Heart right ventricle (tissue), 16 donors: ENCODE measurements at regions not wholly inside any gene's neighbourhood (a gene's known extent, or its start where the extent isn't known, plus 50 kb on each side); places are given as distances from the start of the nearest gene placed in this dataset.

Source experiments
- ATAC-seq, 8 donors: fragments of 200-7000 bp; cut with Tn5 transposase; one replicate each; pipeline ENCODE4 v1.9.1; 2020; ENCODE audit warnings: mild to moderate bottlenecking in 8 of 8, moderate library complexity in 8 of 8, moderate number of reproducible peaks in 1 of 8
- DNase-seq, 2 donors: peaks; one replicate each; pipeline ENCODE4 v3.0.0-alpha.2; 2020
- H3K27ac ChIP-seq, 10 donors: fragments of 200-600 bp; sonication (generic) in 2 of 10; one replicate each; pipeline versions ENCODE4 v1.5.0 to v1.8.0; 2020 to 2022; ENCODE audit warnings: mild to moderate bottlenecking in 3 of 10
- H3K27me3 ChIP-seq, 7 donors: fragments of 200-600 bp; one replicate each; pipeline ENCODE4 v1.8.0; 2021 to 2022; ENCODE audit warnings: mild to moderate bottlenecking in 2 of 7
- H3K36me3 ChIP-seq, 9 donors: fragments of 200-600 bp; sonication (generic) in 1 of 9; one replicate each; pipeline versions ENCODE4 v1.5.0 to v1.8.0; 2020 to 2022; ENCODE audit warnings: mild to moderate bottlenecking in 2 of 9
- H3K4me1 ChIP-seq, 9 donors: fragments of 200-600 bp; sonication (generic) in 1 of 9; one replicate each; pipeline versions ENCODE4 v1.5.0 to v1.8.0; 2020 to 2022; ENCODE audit warnings: mild to moderate bottlenecking in 4 of 9
- H3K4me3 ChIP-seq, 10 donors: fragments of 200-600 bp; sonication (generic) in 2 of 10; one replicate each; pipeline versions ENCODE4 v1.5.0 to v1.8.0; 2020 to 2022; ENCODE audit warnings: mild to moderate bottlenecking in 7 of 10, moderate library complexity in 2 of 10
- H3K9me3 ChIP-seq, 11 donors: fragments of 200-600 bp in 10 of 11; sonication (generic) in 2 of 11; one replicate each; pipeline versions ENCODE4 v1.5.0 to v1.8.0; 2013 to 2022; ENCODE audit warnings: mild to moderate bottlenecking in 2 of 11, control low read depth in 1 of 11, moderate library complexity in 1 of 11
- CTCF ChIP-seq, 9 donors: fragments of 200-600 bp; sonication (generic) in 2 of 9; IDR thresholded peaks; one replicate each; pipeline versions ENCODE4 v1.5.0 to v1.8.0; 2021 to 2022; ENCODE audit warnings: antibody characterized with exemption in 9 of 9, mild to moderate bottlenecking in 5 of 9, moderate library complexity in 1 of 9
- WGBS, 2 donors: extraction: QIAGEN DNeasy Blood & Tissue Kit; methylation state at CpG; one replicate each; pipeline ENCODE4 v1.1.7; 2013; ENCODE audit warnings: inconsistent platforms in 1 of 2; 5-methylcytosine and 5-hydroxymethylcytosine counted together
- intact Hi-C, 10 donors: fragments of 100-400 bp; cut with DNase I; formaldehyde crosslinking; loops; one replicate each; pipeline versions ENCODE4 v1.11.1 to v1.14.2; 2022
- donor health status: Arrhythmogenic right ventricular cardiomyopathy.
- donor health status: ischemic (EF 13 %, LVEDD 7.1; RV severe dilation, severe dysfunction).
- donor health status: healthy with polysubstance abuse.
- donor health status: DM: no; HTN: yes; CAD: no.
- donor health status: DM: no; HTN: no; CAD: no.
- donor health status: ischemic (EF 25% LVEDD 6.9; RV normal size, moderate dysfunction).
- donor health status: ischemic (EF 25% LVEDD 5.7; RV mildly dilated, moderate dysfunction).
- donor health status: healthy.
- donor health status: DM: yes; HTN: yes; CAD: no.
- donor health status: Ischemic cardiomyopathy.
- donor health status: ischemic (EF 35%, LVEDD 5.7; RV mildly dilated, moderate dysfunction).
- donor health status: nonischemic (EF 11% LVEDD 7.7; RV severe dilation, severe dysfunction).
- donor health status: DM: yes; HTN: yes; CAD: no.
- donor health status: PGD.
- donor health status: ischemic (EF 29% LVEDD 5.4; RV normal size, mild dysfunction).
- donor health status: nonischemic (EF 23%, LVEDD 6.1; RV moderate dilation, normal function).

DNA sequence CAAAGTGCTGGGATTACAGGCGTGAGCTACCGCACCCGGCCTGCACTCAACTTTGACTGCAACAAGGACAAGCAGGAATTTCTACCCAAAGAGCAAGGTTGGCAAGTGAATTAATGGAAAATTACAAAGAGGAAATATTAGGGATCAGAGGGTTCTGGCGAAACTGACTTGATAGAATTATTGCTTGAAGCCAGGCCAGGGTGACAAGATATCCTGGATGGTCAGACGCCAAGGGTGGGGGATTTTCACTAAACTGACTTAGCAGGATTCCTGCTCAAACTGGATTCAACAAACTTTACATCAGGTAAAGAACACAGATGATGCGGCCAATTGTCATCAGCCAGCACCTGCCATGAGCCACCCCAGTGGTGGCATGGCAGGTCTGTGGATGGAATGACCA lies 603.6 kb upstream of the MGMT start:
- no peaks in the 10 kb centered on the region for H3K9me3 ChIP-seq
- ATAC-seq = no peak
- WGBS, 2 donors = 93 to 94% methylated on average over 6 of the region's 6 CpGs
- H3K4me3 ChIP-seq = no peak overlapping the region
- TF ChIP-seq CTCF (IDR thresholded peaks at IDR 0.05) = no peak
- no peak for DNase-seq
- H3K27me3 ChIP-seq = no peaks in the 10 kb centered on the region
- H3K36me3 ChIP-seq = no peaks in the 10 kb centered on the region
- intact Hi-C loops = loop anchor here in 4 of 10 donors (5.0 to 10.0 kb wide), 4 partner anchors 231 to 329 kb away; no protein-coding TSS in a partner anchor
- no peak overlapping the region for H3K27ac ChIP-seq
- H3K4me1 ChIP-seq = peaks cover 0 to 7% (median 0%) of the 10 kb centered on the region in 9 donors

- 98% methylated on average over 8 of the region's 8 CpGs for WGBS, 2 donors
- intact Hi-C loops = loop anchor here in 4 of 10 donors (5.0 to 10.0 kb wide), 4 partner anchors 232 to 329 kb away; no protein-coding TSS in a partner anchor
- H3K9me3 ChIP-seq = no peaks in the 10 kb centered on the region
These were observed 603.1 kb upstream of the MGMT start for GRCh38 chr10:128863823-128864405.

DNA sequence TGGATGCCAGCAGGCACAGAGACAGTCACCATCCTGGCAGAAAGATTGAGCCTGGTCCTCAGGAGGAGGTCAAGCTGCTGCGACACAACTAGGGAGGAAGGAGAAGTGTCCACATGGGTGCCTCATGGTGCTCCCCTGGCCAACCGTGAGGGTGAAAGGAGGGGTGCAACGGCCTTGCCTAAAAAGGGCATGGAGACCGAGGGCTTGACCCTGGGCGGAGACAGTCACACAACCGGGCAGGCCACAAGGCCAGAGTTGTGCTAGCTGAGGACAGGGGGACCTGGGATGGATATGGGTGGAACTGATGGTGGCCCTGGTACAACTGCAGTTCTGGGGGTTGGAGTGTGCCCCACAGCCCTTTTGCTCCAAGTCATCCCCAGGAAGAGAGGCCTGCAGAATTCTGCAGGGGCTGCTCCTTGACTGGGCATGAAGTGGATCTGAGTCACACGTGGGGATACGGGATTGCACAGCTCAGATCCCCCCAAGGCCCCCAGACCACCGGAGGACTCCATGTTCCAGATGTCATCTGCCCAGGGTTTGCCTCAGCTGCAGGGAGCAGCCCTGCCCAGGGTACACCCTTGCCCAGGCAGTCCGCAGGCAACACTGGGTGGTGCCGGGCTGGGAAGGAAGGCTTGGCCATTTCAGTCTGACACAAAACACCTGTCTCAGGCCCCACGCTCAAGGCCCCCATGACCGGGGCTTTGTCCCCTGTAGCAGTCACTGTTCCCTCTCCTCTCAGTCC lies 602.3 kb upstream of the MGMT start:
- intact Hi-C loops = loop anchor here in 4 of 10 donors (5.0 to 10.0 kb wide), 4 partner anchors 232 to 330 kb away; no protein-coding TSS in a partner anchor
- Histone ChIP-seq H3K4me1 (peaks cover 0 to 11% (median 5%) of the 10 kb centered on the region in 9 donors), H3K27ac (no peak overlapping the region), H3K4me3 (no peak overlapping the region), H3K27me3 (no peaks in the 10 kb centered on the region), H3K36me3 (no peaks in the 10 kb centered on the region), H3K9me3 (no peaks in the 10 kb centered on the region)
- no peak for TF ChIP-seq CTCF (IDR thresholded peaks at IDR 0.05)
- 97 to 98% methylated on average over 13 of the region's 13 CpGs for WGBS, 2 donors
- no peak for ATAC-seq
- no peak for DNase-seq

More at GRCh38 chr10:128863823-128864405, 603.1 kb upstream of the MGMT start:
- DNase-seq (no peak), ATAC-seq (no peak)
- H3K36me3 ChIP-seq = no peaks in the 10 kb centered on the region
- no peak overlapping the region for H3K4me3 ChIP-seq
- TF ChIP-seq CTCF (IDR thresholded peaks at IDR 0.05) = no peak
- peaks cover 0 to 12% (median 4%) of the 10 kb centered on the region in 9 donors for H3K4me1 ChIP-seq
- H3K27me3 ChIP-seq = no peaks in the 10 kb centered on the region
- no peak overlapping the region for H3K27ac ChIP-seq

DNA sequence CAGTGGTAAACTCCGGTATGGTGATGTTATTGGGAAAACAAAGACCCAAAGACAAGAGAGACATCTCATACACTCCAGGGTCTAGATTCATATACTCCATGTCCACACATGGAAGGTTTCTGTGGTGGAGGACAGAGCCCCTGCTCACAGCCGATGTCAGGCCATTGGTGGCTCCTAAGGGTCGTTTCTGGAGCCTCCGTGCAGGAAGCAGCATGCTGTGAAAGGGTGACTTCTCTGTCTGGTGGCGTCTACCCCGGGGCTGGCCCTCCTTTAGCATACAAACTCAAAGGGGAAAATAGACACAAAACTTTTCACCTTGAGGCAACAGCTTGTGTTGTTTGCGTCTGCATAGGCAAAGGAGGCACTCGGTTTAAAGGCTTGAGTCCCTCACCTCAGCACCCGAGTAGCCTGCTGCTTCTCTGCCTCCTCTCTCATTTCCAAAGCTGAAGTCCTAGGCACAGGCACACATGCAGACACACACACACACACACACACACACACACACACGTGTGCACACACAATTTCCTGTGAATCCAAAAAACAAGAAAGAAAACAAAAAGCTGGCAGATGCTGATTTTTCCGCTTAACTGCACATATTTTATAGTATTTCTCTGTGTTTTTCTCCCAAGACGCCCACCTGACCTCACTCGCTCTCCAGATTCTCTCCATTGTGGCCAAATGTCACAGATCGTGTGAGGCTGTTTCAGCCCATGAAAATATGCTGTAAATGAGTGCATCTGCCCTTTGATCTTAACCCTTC lies 601.4 kb upstream of the MGMT start:
- no peaks in the 10 kb centered on the region for H3K36me3 ChIP-seq
- 73 to 78% methylated on average over 14 of the region's 14 CpGs for WGBS, 2 donors
- H3K27ac ChIP-seq = no peak overlapping the region
- intact Hi-C loops = loop anchor here in 4 of 10 donors (1.0 to 10.0 kb wide), 4 partner anchors 18 to 331 kb away; no protein-coding TSS in a partner anchor
- H3K27me3 ChIP-seq = no peaks in the 10 kb centered on the region
- no peak for TF ChIP-seq CTCF (IDR thresholded peaks at IDR 0.05)
- DNase-seq (no peak), ATAC-seq (no peak)
- H3K4me1 ChIP-seq = peaks cover 0 to 11% (median 5%) of the 10 kb centered on the region in 9 donors
- H3K9me3 ChIP-seq = no peaks in the 10 kb centered on the region
- no peak overlapping the region for H3K4me3 ChIP-seq
